ENCODE measurements at regions not wholly inside any gene's neighbourhood (a gene's known extent, or its start where the extent isn't known, plus 50 kb on each side); places are given as distances from the start of the nearest gene placed in this dataset.

- TF ChIP-seq THRA (CRISPR knock-in tag; IDR thresholded peaks at IDR 0.05; ENCODE audit: borderline replicate concordance) (peak; percentile 74; the same call in 1 of the 2 replicates), PAWR (CRISPR knock-in tag; IDR thresholded peaks at IDR 0.05; ENCODE audit: borderline replicate concordance) (no peak), ZNF674 (CRISPR knock-in tag; IDR thresholded peaks at IDR 0.05; ENCODE audit: low read depth) (no peak), FOXC1 (CRISPR knock-in tag; IDR thresholded peaks at IDR 0.05; ENCODE audit: borderline replicate concordance) (no peak), ZBTB34 (CRISPR knock-in tag; IDR thresholded peaks at IDR 0.05) (no peak), LCORL (IDR thresholded peaks at IDR 0.05) (no peak), LCORL (CRISPR knock-in tag; IDR thresholded peaks at IDR 0.05) (no peak), SRSF4 (IDR thresholded peaks at IDR 0.05; ENCODE audit: low read depth, low read length, poor library complexity, severe bottlenecking) (no peak), KDM1A (CRISPR knock-in tag; IDR thresholded peaks at IDR 0.05) (no peak), JDP2 (CRISPR knock-in tag; IDR thresholded peaks at IDR 0.05; ENCODE audit: borderline replicate concordance) (no peak), ZFAT (CRISPR knock-in tag; conservative IDR thresholded peaks at IDR 0.05) (no peak), ZNF121 (CRISPR knock-in tag; IDR thresholded peaks at IDR 0.05) (no peak), KLF11 (CRISPR knock-in tag; IDR thresholded peaks at IDR 0.05) (no peak), ZBTB8A (CRISPR knock-in tag; IDR thresholded peaks at IDR 0.05; ENCODE audit: borderline replicate concordance, low read depth) (no peak), KAT8 (CRISPR knock-in tag; IDR thresholded peaks at IDR 0.05) (peak; percentile 39; the same call in 1 of the 2 replicates), ZNF564 (CRISPR knock-in tag; IDR thresholded peaks at IDR 0.05) (no peak), SMARCC2 (IDR thresholded peaks at IDR 0.05) (no peak), ZNF781 (CRISPR knock-in tag; IDR thresholded peaks at IDR 0.05; ENCODE audit: borderline replicate concordance, not compliant biosample characterization) (no peak)
- TF ChIP-seq, protein P1, sequence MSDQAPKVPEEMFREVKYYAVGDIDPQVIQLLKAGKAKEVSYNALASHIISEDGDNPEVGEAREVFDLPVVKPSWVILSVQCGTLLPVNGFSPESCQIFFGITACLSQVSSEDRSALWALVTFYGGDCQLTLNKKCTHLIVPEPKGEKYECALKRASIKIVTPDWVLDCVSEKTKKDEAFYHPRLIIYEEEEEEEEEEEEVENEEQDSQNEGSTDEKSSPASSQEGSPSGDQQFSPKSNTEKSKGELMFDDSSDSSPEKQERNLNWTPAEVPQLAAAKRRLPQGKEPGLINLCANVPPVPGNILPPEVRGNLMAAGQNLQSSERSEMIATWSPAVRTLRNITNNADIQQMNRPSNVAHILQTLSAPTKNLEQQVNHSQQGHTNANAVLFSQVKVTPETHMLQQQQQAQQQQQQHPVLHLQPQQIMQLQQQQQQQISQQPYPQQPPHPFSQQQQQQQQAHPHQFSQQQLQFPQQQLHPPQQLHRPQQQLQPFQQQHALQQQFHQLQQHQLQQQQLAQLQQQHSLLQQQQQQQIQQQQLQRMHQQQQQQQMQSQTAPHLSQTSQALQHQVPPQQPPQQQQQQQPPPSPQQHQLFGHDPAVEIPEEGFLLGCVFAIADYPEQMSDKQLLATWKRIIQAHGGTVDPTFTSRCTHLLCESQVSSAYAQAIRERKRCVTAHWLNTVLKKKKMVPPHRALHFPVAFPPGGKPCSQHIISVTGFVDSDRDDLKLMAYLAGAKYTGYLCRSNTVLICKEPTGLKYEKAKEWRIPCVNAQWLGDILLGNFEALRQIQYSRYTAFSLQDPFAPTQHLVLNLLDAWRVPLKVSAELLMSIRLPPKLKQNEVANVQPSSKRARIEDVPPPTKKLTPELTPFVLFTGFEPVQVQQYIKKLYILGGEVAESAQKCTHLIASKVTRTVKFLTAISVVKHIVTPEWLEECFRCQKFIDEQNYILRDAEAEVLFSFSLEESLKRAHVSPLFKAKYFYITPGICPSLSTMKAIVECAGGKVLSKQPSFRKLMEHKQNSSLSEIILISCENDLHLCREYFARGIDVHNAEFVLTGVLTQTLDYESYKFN (CRISPR knock-in tag; conservative IDR thresholded peaks at IDR 0.05) = peak; percentile 61
- TF ChIP-seq, protein P2, sequence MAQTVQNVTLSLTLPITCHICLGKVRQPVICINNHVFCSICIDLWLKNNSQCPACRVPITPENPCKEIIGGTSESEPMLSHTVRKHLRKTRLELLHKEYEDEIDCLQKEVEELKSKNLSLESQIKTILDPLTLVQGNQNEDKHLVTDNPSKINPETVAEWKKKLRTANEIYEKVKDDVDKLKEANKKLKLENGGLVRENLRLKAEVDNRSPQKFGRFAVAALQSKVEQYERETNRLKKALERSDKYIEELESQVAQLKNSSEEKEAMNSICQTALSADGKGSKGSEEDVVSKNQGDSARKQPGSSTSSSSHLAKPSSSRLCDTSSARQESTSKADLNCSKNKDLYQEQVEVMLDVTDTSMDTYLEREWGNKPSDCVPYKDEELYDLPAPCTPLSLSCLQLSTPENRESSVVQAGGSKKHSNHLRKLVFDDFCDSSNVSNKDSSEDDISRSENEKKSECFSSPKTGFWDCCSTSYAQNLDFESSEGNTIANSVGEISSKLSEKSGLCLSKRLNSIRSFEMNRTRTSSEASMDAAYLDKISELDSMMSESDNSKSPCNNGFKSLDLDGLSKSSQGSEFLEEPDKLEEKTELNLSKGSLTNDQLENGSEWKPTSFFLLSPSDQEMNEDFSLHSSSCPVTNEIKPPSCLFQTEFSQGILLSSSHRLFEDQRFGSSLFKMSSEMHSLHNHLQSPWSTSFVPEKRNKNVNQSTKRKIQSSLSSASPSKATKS (CRISPR knock-in tag; IDR thresholded peaks at IDR 0.05) = no peak
- TF ChIP-seq, protein P3, sequence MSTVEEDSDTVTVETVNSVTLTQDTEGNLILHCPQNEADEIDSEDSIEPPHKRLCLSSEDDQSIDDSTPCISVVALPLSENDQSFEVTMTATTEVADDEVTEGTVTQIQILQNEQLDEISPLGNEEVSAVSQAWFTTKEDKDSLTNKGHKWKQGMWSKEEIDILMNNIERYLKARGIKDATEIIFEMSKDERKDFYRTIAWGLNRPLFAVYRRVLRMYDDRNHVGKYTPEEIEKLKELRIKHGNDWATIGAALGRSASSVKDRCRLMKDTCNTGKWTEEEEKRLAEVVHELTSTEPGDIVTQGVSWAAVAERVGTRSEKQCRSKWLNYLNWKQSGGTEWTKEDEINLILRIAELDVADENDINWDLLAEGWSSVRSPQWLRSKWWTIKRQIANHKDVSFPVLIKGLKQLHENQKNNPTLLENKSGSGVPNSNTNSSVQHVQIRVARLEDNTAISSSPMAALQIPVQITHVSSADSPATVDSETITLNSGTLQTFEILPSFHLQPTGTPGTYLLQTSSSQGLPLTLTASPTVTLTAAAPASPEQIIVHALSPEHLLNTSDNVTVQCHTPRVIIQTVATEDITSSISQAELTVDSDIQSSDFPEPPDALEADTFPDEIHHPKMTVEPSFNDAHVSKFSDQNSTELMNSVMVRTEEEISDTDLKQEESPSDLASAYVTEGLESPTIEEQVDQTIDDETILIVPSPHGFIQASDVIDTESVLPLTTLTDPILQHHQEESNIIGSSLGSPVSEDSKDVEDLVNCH (CRISPR knock-in tag; IDR thresholded peaks at IDR 0.05) = no peak
Measured at GRCh38 chr4:103424853-103425252, 226.7 kb upstream of the CENPE start (continued).

Measured in HepG2 (cell line).